GM23248 (cell line): ENCODE measurements at regions not wholly inside any gene's neighbourhood (a gene's known extent, or its start where the extent isn't known, plus 50 kb on each side); places are given as distances from the start of the nearest gene placed in this dataset.

Experiments
- DNase-seq: peaks from one replicate; pipeline ENCODE4 v3.0.0-alpha.2; 2015
- H2AFZ ChIP-seq: fragments of 200-600 bp; sonication (generic); 2 replicates; pipeline ENCODE4 v1.6.1; 2016; ENCODE audit warnings: antibody characterized with exemption
- H3F3A ChIP-seq: fragments of 200-600 bp; sonication (generic); 2 replicates; pipeline ENCODE4 v1.6.1; 2016; ENCODE audit warnings: mild to moderate bottlenecking, antibody characterized with exemption, mixed run types; ENCODE audit not compliant: insufficient read depth
- H3K27ac ChIP-seq: fragments of 200-600 bp; sonication (generic); 2 replicates; pipeline ENCODE4 v1.5.1; 2016; ENCODE audit warnings: mild to moderate bottlenecking
- H3K27me3 ChIP-seq: fragments of 200-600 bp; sonication (generic); replicated peaks from 2 replicates; pipeline ENCODE4 v1.6.1; 2016; ENCODE audit warnings: mild to moderate bottlenecking; ENCODE audit not compliant: insufficient read depth
- H3K36me3 ChIP-seq: fragments of 200-600 bp; sonication (generic); 2 replicates; pipeline ENCODE4 v1.6.1; 2016; ENCODE audit warnings: low read depth, mild to moderate bottlenecking
- H3K4me1 ChIP-seq: fragments of 200-600 bp; sonication (generic); 2 replicates; pipeline ENCODE4 v1.6.1; 2016; ENCODE audit warnings: mild to moderate bottlenecking; ENCODE audit not compliant: insufficient read depth
- H3K4me2 ChIP-seq: fragments of 200-600 bp; sonication (generic); one replicate; pipeline ENCODE4 v1.6.1; 2016; ENCODE audit warnings: mild to moderate bottlenecking; ENCODE audit not compliant: unreplicated experiment
- H3K4me3 ChIP-seq: fragments of 200-600 bp; sonication (generic); 2 replicates; pipeline ENCODE4 v1.5.1; 2016; ENCODE audit warnings: mild to moderate bottlenecking
- H3K79me2 ChIP-seq: fragments of 200-600 bp; sonication (generic); 2 replicates; pipeline ENCODE4 v1.6.1; 2016; ENCODE audit warnings: mild to moderate bottlenecking; ENCODE audit not compliant: insufficient read depth
- H3K9ac ChIP-seq: fragments of 200-600 bp; sonication (generic); 2 replicates; pipeline ENCODE4 v1.6.1; 2016; ENCODE audit warnings: mild to moderate bottlenecking
- H3K9me2 ChIP-seq: fragments of 200-600 bp; sonication (generic); 2 replicates; pipeline ENCODE4 v1.6.1; 2016; ENCODE audit warnings: mixed run types, mild to moderate bottlenecking, moderate library complexity; ENCODE audit not compliant: insufficient read depth
- H3K9me3 ChIP-seq: fragments of 200-600 bp; sonication (generic); one replicate; pipeline ENCODE4 v1.6.1; 2017; ENCODE audit warnings: low read depth
- H4K20me1 ChIP-seq: fragments of 200-600 bp; sonication (generic); 2 replicates; pipeline ENCODE4 v1.6.0; 2016; ENCODE audit not compliant: insufficient read depth
- EZH2 ChIP-seq: fragments of 200-600 bp; sonication (generic); IDR thresholded peaks from 2 replicates; pipeline ENCODE4 v1.6.1; 2018; ENCODE audit warnings: antibody characterized with exemption, mild to moderate bottlenecking; ENCODE audit not compliant: insufficient read depth, poor library complexity, severe bottlenecking
- EZH2phosphoT487 ChIP-seq: fragments of 200-600 bp; sonication (generic); IDR thresholded peaks from 2 replicates; pipeline ENCODE4 v1.6.1; 2018; ENCODE audit warnings: antibody characterized with exemption, moderate library complexity, mild to moderate bottlenecking, low read depth; ENCODE audit not compliant: insufficient read depth
- WGBS, 2 experiments: methylation state at CpG; one replicate each; pipeline ENCODE4 v1.1.6; 2015 to 2017; ENCODE audit warnings: low lambda C conversion rate in 2 of 2, low coverage in 1 of 2; ENCODE audit errors: missing lambda C conversion rate in 2 of 2; 5-methylcytosine and 5-hydroxymethylcytosine counted together
- in situ Hi-C: fragments of 300-500 bp; cut with MboI; formaldehyde crosslinking; loops from 2 replicates; pipeline ENCODE4 v1.15.0; 2020

DNA sequence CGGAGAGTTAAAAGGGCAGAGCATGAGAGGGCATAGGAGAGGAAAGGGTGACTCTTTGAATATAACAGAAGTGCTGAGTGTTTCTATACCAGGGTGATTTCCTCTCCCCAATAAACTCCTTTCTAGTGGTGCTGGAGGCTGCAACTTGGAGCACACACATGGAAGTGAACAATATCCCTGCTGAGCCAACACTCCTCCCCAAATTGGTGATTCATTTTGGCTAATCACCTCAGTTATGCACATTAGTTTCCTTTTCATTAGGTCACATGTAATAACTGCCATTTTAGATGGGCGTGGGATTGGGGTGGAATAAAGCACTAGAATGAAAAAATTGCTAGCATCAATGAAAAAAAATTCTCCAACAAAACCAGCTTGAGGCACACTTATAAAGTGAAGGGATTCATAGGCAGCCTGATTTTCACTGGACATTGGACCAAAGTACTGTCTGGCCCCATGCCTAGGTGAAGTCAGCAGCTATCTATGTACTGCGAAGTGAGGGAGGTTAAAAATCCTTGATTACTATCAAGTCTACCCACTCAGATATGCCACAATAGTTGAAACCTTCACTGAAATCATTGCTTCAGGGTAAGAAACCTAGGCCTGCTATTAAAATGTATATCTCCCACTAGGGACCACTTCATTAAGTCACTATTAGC lies 174.0 kb downstream of the GLUD2 start:
- no peaks in the 10 kb centered on the region for H3K79me2 ChIP-seq
- no peaks in the 10 kb centered on the region for H3F3A ChIP-seq
- no peaks in the 10 kb centered on the region for H3K36me3 ChIP-seq
- peak; percentile 1 for DNase-seq
- no peak overlapping the region for H3K27ac ChIP-seq
- no peaks in the 10 kb centered on the region for H3K9me2 ChIP-seq
- H3K27me3 ChIP-seq, result no peaks in the 10 kb centered on the region
- TF ChIP-seq EZH2, result no peak
- TF ChIP-seq EZH2phosphoT487, result no peak
- no peak overlapping the region for H3K4me3 ChIP-seq
- no peak overlapping the region for H3K4me2 ChIP-seq
- no peaks in the 10 kb centered on the region for H3K9me3 ChIP-seq
- 56 to 66% methylated on average over 3 of the region's 3 CpGs for WGBS, 2 experiments
- H3K4me1 ChIP-seq, result no peaks in the 10 kb centered on the region
- no peak overlapping the region for H3K9ac ChIP-seq
- H2AFZ ChIP-seq, result no peak overlapping the region
- no peaks in the 10 kb centered on the region for H4K20me1 ChIP-seq
- in situ Hi-C loops, result no loop called here

GRCh38 chrX:121227888-121228287 lies 180.5 kb downstream of the GLUD2 start:
- no peak for DNase-seq
- no peaks in the 10 kb centered on the region for H4K20me1 ChIP-seq
- H3K9ac ChIP-seq, result no peak overlapping the region
- no peaks in the 10 kb centered on the region for H3K27me3 ChIP-seq
- H3K9me3 ChIP-seq, result no peaks in the 10 kb centered on the region
- no peaks in the 10 kb centered on the region for H3F3A ChIP-seq
- 37 to 54% methylated on average over 3 of the region's 3 CpGs for WGBS, 2 experiments
- TF ChIP-seq EZH2phosphoT487 (no peak), EZH2 (no peak)
- no peak overlapping the region for H3K4me2 ChIP-seq
- no peaks in the 10 kb centered on the region for H3K4me1 ChIP-seq
- H3K4me3 ChIP-seq, result no peak overlapping the region
- H3K27ac ChIP-seq, result no peak overlapping the region
- no peaks in the 10 kb centered on the region for H3K79me2 ChIP-seq
- no peak overlapping the region for H2AFZ ChIP-seq
- in situ Hi-C loops, result no loop called here
- H3K9me2 ChIP-seq, result no peaks in the 10 kb centered on the region
- no peaks in the 10 kb centered on the region for H3K36me3 ChIP-seq

DNA sequence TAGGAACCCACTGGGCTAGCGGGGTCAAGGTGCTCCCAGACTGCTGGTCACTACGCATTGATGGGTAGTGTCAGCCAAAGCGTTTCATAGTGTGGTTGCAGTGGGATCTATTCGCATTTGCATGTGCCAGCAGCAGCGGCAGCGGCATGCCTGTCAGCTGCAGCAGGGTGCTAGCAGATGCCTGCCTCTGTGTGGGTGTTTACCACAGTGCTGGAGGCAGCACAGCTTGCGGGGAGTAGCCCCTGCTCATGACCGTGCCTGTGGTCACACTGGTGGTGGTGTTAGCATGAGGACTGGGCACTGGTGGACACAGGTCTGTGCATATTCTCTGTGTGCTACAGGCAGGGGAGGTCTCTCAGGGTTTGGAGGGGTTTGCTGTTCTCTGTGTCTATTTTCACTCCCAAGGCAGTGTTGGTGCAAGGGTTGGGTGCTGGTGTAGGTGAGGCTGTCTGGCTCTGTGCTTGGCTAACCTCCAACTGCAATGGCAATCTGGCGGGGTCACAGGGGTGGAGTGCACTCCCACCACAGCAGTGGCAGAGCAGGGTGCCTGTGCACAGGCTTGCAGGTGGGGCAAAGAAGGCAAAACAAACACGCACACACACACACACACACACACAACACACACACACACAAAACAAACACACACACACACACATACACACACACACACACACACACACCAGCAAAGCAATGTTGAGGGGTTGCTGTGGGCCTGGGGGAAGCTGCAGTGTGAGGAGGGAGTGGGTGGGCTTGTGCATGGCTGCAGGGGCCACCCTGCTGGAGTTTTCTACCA lies 184.4 kb downstream of the GLUD2 start:
- Histone ChIP-seq H3K36me3 (no peaks in the 10 kb centered on the region), H3K9ac (no peak overlapping the region), H3K9me3 (no peaks in the 10 kb centered on the region), H3F3A (no peaks in the 10 kb centered on the region), H3K4me2 (no peak overlapping the region), H2AFZ (no peak overlapping the region), H3K27me3 (no peaks in the 10 kb centered on the region), H3K27ac (no peak overlapping the region), H3K4me1 (no peaks in the 10 kb centered on the region), H3K79me2 (no peaks in the 10 kb centered on the region), H3K4me3 (no peak overlapping the region), H3K9me2 (no peaks in the 10 kb centered on the region), H4K20me1 (no peaks in the 10 kb centered on the region)
- no peak for DNase-seq
- 46 to 51% methylated on average over 6 of the region's 10 CpGs for WGBS, 2 experiments
- in situ Hi-C loops, result no loop called here
- TF ChIP-seq EZH2phosphoT487, result no peak
- TF ChIP-seq EZH2, result no peak

- Histone ChIP-seq H3K27me3 (no peaks in the 10 kb centered on the region), H3K4me1 (no peaks in the 10 kb centered on the region), H3K36me3 (no peaks in the 10 kb centered on the region), H3K4me3 (no peak overlapping the region), H3K4me2 (no peak overlapping the region), H3K9me2 (no peaks in the 10 kb centered on the region), H2AFZ (no peak overlapping the region), H3K9ac (no peak overlapping the region), H3F3A (no peaks in the 10 kb centered on the region), H4K20me1 (no peaks in the 10 kb centered on the region), H3K27ac (no peak overlapping the region), H3K79me2 (no peaks in the 10 kb centered on the region), H3K9me3 (no peaks in the 10 kb centered on the region)
- in situ Hi-C loops, result no loop called here
- DNase-seq, result no peak
- TF ChIP-seq EZH2 (no peak), EZH2phosphoT487 (no peak)
- WGBS, 2 experiments, result 22% methylated on average over 1 of the region's 1 CpG; no CpG with 5 or more reads in 1 of the 2 experiments
Measured at GRCh38 chrX:121236040-121236439, 188.6 kb downstream of the GLUD2 start.
